CD4-positive, alpha-beta T cell treated with Interferon alpha-2 for 1 hour (primary cell): ENCODE measurements at regions not wholly inside any gene's neighbourhood (a gene's known extent, or its start where the extent isn't known, plus 50 kb on each side); places are given as distances from the start of the nearest gene placed in this dataset.

ENCODE experiments used
- DNase-seq, 2 donors: peaks; one replicate each; pipeline ENCODE4 v3.0.0-alpha.2; 2020 to 2022

GRCh38 chr1:78799926-78800325 is 150.3 kb downstream of the IFI44 start:
- DNase-seq, result no peak

GRCh38 chr1:78814176-78814575 is 164.5 kb downstream of the IFI44 start:
- DNase-seq, result no peak

- no peak for DNase-seq
Measured at GRCh38 chr1:78825561-78825960, 175.9 kb downstream of the IFI44 start.

DNA sequence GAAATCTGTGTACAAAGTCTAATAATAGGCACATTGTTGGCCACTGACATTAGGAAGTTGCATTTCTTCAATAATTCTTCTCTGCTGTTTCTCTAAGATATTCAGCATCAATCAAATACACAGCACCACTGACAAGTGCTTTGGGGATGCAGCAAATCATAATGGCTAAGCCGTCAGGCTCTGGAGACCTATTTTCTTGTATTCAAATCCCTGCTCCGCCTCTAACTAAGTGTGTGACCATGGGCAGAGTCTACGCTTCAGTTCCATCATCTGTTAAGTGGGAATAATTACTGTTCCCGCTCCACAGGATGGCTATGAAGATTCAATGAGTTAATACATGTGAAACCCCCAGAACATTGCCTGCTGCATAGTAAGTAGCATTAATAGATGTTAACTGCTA is 176.9 kb downstream of the ADGRL4 start:
- no peak for DNase-seq

DNA sequence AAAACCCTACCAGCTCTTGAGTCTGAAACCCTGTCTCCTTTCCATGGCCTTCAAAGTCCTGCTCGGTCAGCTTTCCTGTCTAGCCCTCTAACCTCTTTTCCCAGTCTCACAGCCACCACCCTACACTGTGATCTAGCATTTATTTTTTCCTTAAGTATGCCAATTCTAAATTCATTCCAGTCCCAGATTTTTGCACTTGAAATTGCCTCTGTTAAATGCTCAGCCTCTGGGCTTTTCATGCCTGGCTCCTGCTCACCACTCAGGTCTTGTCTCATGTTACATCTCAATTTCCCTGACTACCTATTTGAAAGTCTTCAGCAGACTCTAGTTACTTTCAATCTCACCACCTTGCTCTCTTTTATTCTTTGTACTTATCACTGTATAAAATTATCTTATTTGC is 176.2 kb downstream of the ADGRL4 start:
- no peak for DNase-seq

GRCh38 chr1:78831731-78832360 is 174.7 kb downstream of the ADGRL4 start:
- no peak for DNase-seq

DNA sequence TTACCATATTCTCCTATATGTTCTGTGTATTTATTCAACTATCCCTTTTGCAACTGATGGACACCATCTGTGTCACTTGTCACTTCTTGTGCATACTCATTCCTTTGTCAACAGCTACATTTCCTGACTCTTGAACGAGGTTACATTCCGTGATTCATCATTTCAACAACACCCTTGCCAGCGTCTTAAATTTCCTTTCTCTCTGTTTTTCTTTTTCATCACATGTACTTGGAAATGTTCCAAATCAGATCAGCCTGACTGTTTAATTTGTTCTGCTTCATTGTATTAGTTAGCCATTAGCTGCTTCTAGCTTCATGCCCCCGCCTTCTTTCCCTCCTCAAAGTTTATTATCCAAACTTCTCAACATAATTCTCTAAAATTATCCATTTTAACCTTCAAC is 173.0 kb downstream of the ADGRL4 start:
- DNase-seq, result no peak

- DNase-seq, result no peak
Measured at GRCh38 chr1:78834201-78834741, 172.3 kb downstream of the ADGRL4 start.

DNA sequence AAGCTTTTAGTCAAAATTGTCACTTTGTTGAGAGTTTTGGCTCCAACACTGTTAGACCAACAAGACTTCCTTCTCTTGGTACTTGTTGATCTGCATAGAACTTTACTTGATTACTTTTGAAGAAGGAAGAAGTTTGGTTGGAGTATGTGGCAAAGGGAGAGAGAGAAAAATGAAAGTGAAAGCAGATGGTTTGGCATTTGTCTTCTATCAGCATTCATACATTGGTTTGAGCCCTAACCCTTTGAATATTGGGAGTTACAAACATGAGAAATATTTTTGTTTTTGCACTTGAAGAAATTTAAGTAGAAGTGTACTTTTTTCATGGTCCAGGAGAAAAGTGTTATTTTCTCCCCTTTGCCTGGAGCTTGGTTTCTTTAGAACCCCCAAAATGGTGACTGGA is 169.8 kb downstream of the ADGRL4 start:
- DNase-seq, result no peak

GRCh38 chr1:78839704-78840277 is 166.7 kb downstream of the ADGRL4 start:
- DNase-seq, result peak in 1 of 2 donors; percentile 44
